GM21528 (cell line): ENCODE measurements at regions not wholly inside any gene's neighbourhood (a gene's known extent, or its start where the extent isn't known, plus 50 kb on each side); places are given as distances from the start of the nearest gene placed in this dataset.

Experiments
- ATAC-seq: cut with Tn5 transposase; IDR thresholded peaks from one replicate; pipeline ENCODE4 v1.9.1; 2021; ENCODE audit warnings: mild to moderate bottlenecking, moderate library complexity; ENCODE audit not compliant: unreplicated experiment, low FRiP score

- ATAC-seq: no peak
Measured at GRCh38 chr6:6884193-6884627, 223.6 kb upstream of the RREB1 start.

GRCh38 chr6:6884916-6885315 is 222.8 kb upstream of the RREB1 start:
- no peak for ATAC-seq

- no peak for ATAC-seq
Measured at GRCh38 chr6:6885521-6886170, 222.1 kb upstream of the RREB1 start.

GRCh38 chr6:6886171-6886885 is 221.4 kb upstream of the RREB1 start:
- ATAC-seq: no peak

GRCh38 chr6:6886886-6887285 is 220.9 kb upstream of the RREB1 start:
- no peak for ATAC-seq

GRCh38 chr6:6889601-6890000 is 218.2 kb upstream of the RREB1 start:
- ATAC-seq: no peak

- ATAC-seq: no peak
Measured at GRCh38 chr6:6890400-6890858, 217.3 kb upstream of the RREB1 start.

- ATAC-seq: no peak
Measured at GRCh38 chr6:6891125-6891721, 216.5 kb upstream of the RREB1 start.

- ATAC-seq: no peak
Measured at GRCh38 chr6:6891949-6892461, 215.8 kb upstream of the RREB1 start.

GRCh38 chr6:6892744-6893583 is 214.8 kb upstream of the RREB1 start:
- ATAC-seq: no peak

GRCh38 chr6:6893701-6894100 is 214.1 kb upstream of the RREB1 start:
- ATAC-seq: no peak

GRCh38 chr6:6895929-6896328 is 211.8 kb upstream of the RREB1 start:
- ATAC-seq: no peak

- ATAC-seq: no peak
Measured at GRCh38 chr6:6897140-6897539, 210.6 kb upstream of the RREB1 start.

- ATAC-seq: no peak
Measured at GRCh38 chr6:6900569-6901204, 207.1 kb upstream of the RREB1 start.

GRCh38 chr6:6901205-6901719 is 206.5 kb upstream of the RREB1 start:
- no peak for ATAC-seq

GRCh38 chr6:6901945-6902344 is 205.8 kb upstream of the RREB1 start:
- no peak for ATAC-seq

- no peak for ATAC-seq
Measured at GRCh38 chr6:6905961-6906518, 201.7 kb upstream of the RREB1 start.

- ATAC-seq: no peak
Measured at GRCh38 chr6:6906570-6907213, 201.1 kb upstream of the RREB1 start.

GRCh38 chr6:6907286-6907685 is 200.5 kb upstream of the RREB1 start:
- no peak for ATAC-seq
